GM13976 (cell line): ENCODE measurements at regions not wholly inside any gene's neighbourhood (a gene's known extent, or its start where the extent isn't known, plus 50 kb on each side); places are given as distances from the start of the nearest gene placed in this dataset.

ENCODE experiments used
- DNase-seq: peaks from one replicate; pipeline ENCODE4 v3.0.0; 2012; ENCODE audit warnings: low spot score
- CTCF ChIP-seq: IDR thresholded peaks from 2 replicates; pipeline ENCODE4 v1.5.1; 2012; ENCODE audit warnings: borderline replicate concordance, mild to moderate bottlenecking; ENCODE audit not compliant: insufficient read depth; ENCODE audit errors: extremely low read depth, missing control alignments, control extremely low read depth
- in situ Hi-C: fragments of 300-500 bp; cut with MboI; formaldehyde crosslinking; loops from one replicate; pipeline ENCODE4 v1.12.0; 2022; ENCODE audit warnings: low sequenced_read_pairs, mixed read lengths, inconsistent platforms; ENCODE audit not compliant: unreplicated experiment

- TF ChIP-seq CTCF: no peak
- in situ Hi-C loops: no loop called here
- no peak for DNase-seq
These were observed 843.6 kb downstream of the SORCS1 start for GRCh38 chr10:106320876-106321275.

- in situ Hi-C loops: no loop called here
- no peak for TF ChIP-seq CTCF
- no peak for DNase-seq
These were observed 844.4 kb downstream of the SORCS1 start for GRCh38 chr10:106320078-106320477.

- in situ Hi-C loops: no loop called here
- no peak for TF ChIP-seq CTCF
- no peak for DNase-seq
These were observed 847.0 kb downstream of the SORCS1 start for GRCh38 chr10:106317554-106317953.

GRCh38 chr10:106313041-106313440 is 851.5 kb downstream of the SORCS1 start:
- in situ Hi-C loops: no loop called here
- TF ChIP-seq CTCF: no peak
- no peak for DNase-seq

- no peak for DNase-seq
- in situ Hi-C loops: no loop called here
- TF ChIP-seq CTCF: no peak
These were observed 852.4 kb downstream of the SORCS1 start for GRCh38 chr10:106312087-106312486.

GRCh38 chr10:106311590-106311989 is 852.9 kb downstream of the SORCS1 start:
- DNase-seq: no peak
- TF ChIP-seq CTCF: no peak
- in situ Hi-C loops: no loop called here

GRCh38 chr10:106310596-106310995 is 853.9 kb downstream of the SORCS1 start:
- no peak for DNase-seq
- no peak for TF ChIP-seq CTCF
- in situ Hi-C loops: no loop called here
